ENCODE measurements at regions not wholly inside any gene's neighbourhood (a gene's known extent, or its start where the extent isn't known, plus 50 kb on each side); places are given as distances from the start of the nearest gene placed in this dataset.

DNA sequence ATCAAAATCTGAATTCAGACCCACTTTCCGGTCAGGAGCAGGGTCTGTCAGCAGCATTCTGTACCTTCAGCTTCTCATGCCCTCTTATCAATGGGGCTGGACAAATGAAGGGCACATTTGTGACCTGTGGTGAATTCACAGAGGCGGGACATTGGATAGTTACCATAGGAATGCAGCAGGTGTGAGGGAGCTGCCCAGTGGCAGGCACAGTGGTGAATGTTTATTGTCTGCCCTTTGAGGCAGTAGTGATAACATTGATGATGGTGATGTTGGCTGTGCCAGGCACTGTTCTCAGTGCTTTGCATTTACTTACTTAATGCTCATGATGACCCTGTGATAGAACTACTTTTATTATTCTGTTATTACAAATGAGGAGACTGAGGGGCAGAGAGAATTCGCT, 101.2 kb upstream of the KIT start:
- TF ChIP-seq, protein P1, sequence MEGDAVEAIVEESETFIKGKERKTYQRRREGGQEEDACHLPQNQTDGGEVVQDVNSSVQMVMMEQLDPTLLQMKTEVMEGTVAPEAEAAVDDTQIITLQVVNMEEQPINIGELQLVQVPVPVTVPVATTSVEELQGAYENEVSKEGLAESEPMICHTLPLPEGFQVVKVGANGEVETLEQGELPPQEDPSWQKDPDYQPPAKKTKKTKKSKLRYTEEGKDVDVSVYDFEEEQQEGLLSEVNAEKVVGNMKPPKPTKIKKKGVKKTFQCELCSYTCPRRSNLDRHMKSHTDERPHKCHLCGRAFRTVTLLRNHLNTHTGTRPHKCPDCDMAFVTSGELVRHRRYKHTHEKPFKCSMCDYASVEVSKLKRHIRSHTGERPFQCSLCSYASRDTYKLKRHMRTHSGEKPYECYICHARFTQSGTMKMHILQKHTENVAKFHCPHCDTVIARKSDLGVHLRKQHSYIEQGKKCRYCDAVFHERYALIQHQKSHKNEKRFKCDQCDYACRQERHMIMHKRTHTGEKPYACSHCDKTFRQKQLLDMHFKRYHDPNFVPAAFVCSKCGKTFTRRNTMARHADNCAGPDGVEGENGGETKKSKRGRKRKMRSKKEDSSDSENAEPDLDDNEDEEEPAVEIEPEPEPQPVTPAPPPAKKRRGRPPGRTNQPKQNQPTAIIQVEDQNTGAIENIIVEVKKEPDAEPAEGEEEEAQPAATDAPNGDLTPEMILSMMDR (conservative IDR thresholded peaks at IDR 0.05; ENCODE audit: low read depth, low read length): no peak
- TF ChIP-seq EZH2 (IDR thresholded peaks at IDR 0.05; ENCODE audit: borderline replicate concordance, low read depth, low read length, poor library complexity, severe bottlenecking): no peak
